Loucy (cell line): ENCODE measurements at regions not wholly inside any gene's neighbourhood (a gene's known extent, or its start where the extent isn't known, plus 50 kb on each side); places are given as distances from the start of the nearest gene placed in this dataset.

ENCODE experiments used
- H2AFZ ChIP-seq: fragments of 200-600 bp; sonication (generic); 2 replicates; pipeline ENCODE4 v1.6.0; 2016; ENCODE audit warnings: antibody characterized with exemption, mild to moderate bottlenecking, low read length, moderate library complexity
- H3F3A ChIP-seq: fragments of 200-600 bp; 2 replicates; pipeline ENCODE4 v1.6.0; 2016; ENCODE audit warnings: antibody characterized with exemption, low read depth, mild to moderate bottlenecking
- H3K27me3 ChIP-seq: fragments of 200-600 bp; sonication (generic); 2 replicates; pipeline ENCODE4 v1.6.1; 2014; ENCODE audit warnings: low read length, mild to moderate bottlenecking; ENCODE audit not compliant: insufficient read depth, poor library complexity, severe bottlenecking
- H3K36me3 ChIP-seq: fragments of 200-600 bp; sonication (generic); 2 replicates; pipeline ENCODE4 v1.6.1; 2016; ENCODE audit warnings: low read length; ENCODE audit not compliant: insufficient read depth
- H3K4me1 ChIP-seq: fragments of 200-600 bp; sonication (generic); 2 replicates; pipeline ENCODE4 v1.5.1; 2014; ENCODE audit warnings: low read length, mild to moderate bottlenecking; ENCODE audit not compliant: insufficient read depth, poor library complexity, severe bottlenecking
- H3K4me2 ChIP-seq: fragments of 200-600 bp; sonication (generic); 2 replicates; pipeline ENCODE4 v1.6.0; 2014; ENCODE audit warnings: antibody characterized with exemption, low read length, low read depth, mild to moderate bottlenecking; ENCODE audit not compliant: poor library complexity, severe bottlenecking
- H3K4me3 ChIP-seq: fragments of 200-600 bp; sonication (generic); 2 replicates; pipeline ENCODE4 v1.5.1; 2014; ENCODE audit warnings: low read length, mild to moderate bottlenecking, mixed read lengths; ENCODE audit not compliant: poor library complexity, severe bottlenecking
- H3K79me2 ChIP-seq: fragments of 200-600 bp; sonication (generic); 2 replicates; pipeline ENCODE4 v1.6.1; 2014; ENCODE audit warnings: low read length; ENCODE audit not compliant: insufficient read depth
- H3K9ac ChIP-seq: fragments of 200-600 bp; sonication (generic); 2 replicates; pipeline ENCODE4 v1.6.0; 2014; ENCODE audit warnings: mild to moderate bottlenecking, low read depth, low read length, moderate library complexity; ENCODE audit not compliant: poor library complexity, severe bottlenecking
- H3K9me2 ChIP-seq: fragments of 200-600 bp; sonication (generic); replicated peaks from 2 replicates; pipeline ENCODE4 v1.6.1; 2016; ENCODE audit warnings: low read depth, low read length, mixed read lengths
- H3K9me3 ChIP-seq: fragments of 200-600 bp; sonication (generic); 2 replicates; pipeline ENCODE4 v1.6.1; 2014; ENCODE audit warnings: mild to moderate bottlenecking, antibody characterized with exemption, low read length, low read depth; ENCODE audit not compliant: insufficient read depth
- H4K20me1 ChIP-seq: fragments of 200-600 bp; sonication (generic); 2 replicates; pipeline ENCODE4 v1.6.0; 2014; ENCODE audit warnings: antibody characterized with exemption, low read length, mild to moderate bottlenecking; ENCODE audit not compliant: insufficient read depth, poor library complexity, severe bottlenecking
- CTCF ChIP-seq: fragments of 200-600 bp; sonication (generic); conservative IDR thresholded peaks from 2 replicates; pipeline ENCODE4 v1.5.1; 2014; ENCODE audit warnings: mild to moderate bottlenecking, antibody characterized with exemption, low read length
- EZH2phosphoT487 ChIP-seq: fragments of 200-600 bp; IDR thresholded peaks from 2 replicates; pipeline ENCODE4 v1.6.1; 2018; ENCODE audit warnings: antibody characterized with exemption, mild to moderate bottlenecking, moderate library complexity, borderline replicate concordance

- Histone ChIP-seq H3K9me3 (no peaks in the 10 kb centered on the region), H3K4me2 (no peak overlapping the region), H2AFZ (no peak overlapping the region), H3K9me2 (no peaks in the 10 kb centered on the region), H3K4me1 (no peaks in the 10 kb centered on the region), H3K9ac (no peak overlapping the region), H4K20me1 (no peaks in the 10 kb centered on the region), H3K79me2 (no peaks in the 10 kb centered on the region), H3K27me3 (no peaks in the 10 kb centered on the region), H3F3A (no peaks in the 10 kb centered on the region), H3K36me3 (no peaks in the 10 kb centered on the region), H3K4me3 (no peak overlapping the region)
- no peak for TF ChIP-seq EZH2phosphoT487
- no peak for TF ChIP-seq CTCF
These were observed 751.5 kb upstream of the FAM241A start for GRCh38 chr4:111393781-111394180.

- H2AFZ ChIP-seq, result no peak overlapping the region
- H3F3A ChIP-seq, result no peaks in the 10 kb centered on the region
- TF ChIP-seq EZH2phosphoT487, result no peak
- no peak for TF ChIP-seq CTCF
- no peak overlapping the region for H3K4me3 ChIP-seq
- no peaks in the 10 kb centered on the region for H3K9me3 ChIP-seq
- H3K79me2 ChIP-seq, result no peaks in the 10 kb centered on the region
- no peaks in the 10 kb centered on the region for H3K36me3 ChIP-seq
- H3K4me2 ChIP-seq, result no peak overlapping the region
- no peaks in the 10 kb centered on the region for H4K20me1 ChIP-seq
- H3K9me2 ChIP-seq, result no peaks in the 10 kb centered on the region
- H3K27me3 ChIP-seq, result no peaks in the 10 kb centered on the region
- H3K4me1 ChIP-seq, result no peaks in the 10 kb centered on the region
- H3K9ac ChIP-seq, result no peak overlapping the region
These were observed 746.3 kb upstream of the FAM241A start for GRCh38 chr4:111398906-111399330.

GRCh38 chr4:111399623-111400022, 745.6 kb upstream of the FAM241A start:
- no peaks in the 10 kb centered on the region for H3K36me3 ChIP-seq
- H3F3A ChIP-seq, result no peaks in the 10 kb centered on the region
- no peaks in the 10 kb centered on the region for H3K27me3 ChIP-seq
- H3K4me2 ChIP-seq, result no peak overlapping the region
- no peak overlapping the region for H3K4me3 ChIP-seq
- H3K79me2 ChIP-seq, result no peaks in the 10 kb centered on the region
- no peaks in the 10 kb centered on the region for H3K9me3 ChIP-seq
- H3K9ac ChIP-seq, result no peak overlapping the region
- no peaks in the 10 kb centered on the region for H3K9me2 ChIP-seq
- H2AFZ ChIP-seq, result no peak overlapping the region
- no peak for TF ChIP-seq CTCF
- no peak for TF ChIP-seq EZH2phosphoT487
- no peaks in the 10 kb centered on the region for H4K20me1 ChIP-seq
- H3K4me1 ChIP-seq, result no peaks in the 10 kb centered on the region
